HUDEP-2 (cell line): ENCODE measurements at regions not wholly inside any gene's neighbourhood (a gene's known extent, or its start where the extent isn't known, plus 50 kb on each side); places are given as distances from the start of the nearest gene placed in this dataset.
A peak's percentile ranks its signal among the peaks of the same experiment; 100 is the strongest.
"Not testable (repeated sequence)": the region's sequence is repeated elsewhere in the genome, so short reads cannot be mapped to it uniquely, and the experiment has no call there.

Experiments used
- DNase-seq, 76 experiments: peaks; one replicate each; lab custom pipeline; 2025; ENCODE audit not compliant: unreplicated experiment in 76 of 76; lab: John Stamatoyannopoulos, UW

DNA sequence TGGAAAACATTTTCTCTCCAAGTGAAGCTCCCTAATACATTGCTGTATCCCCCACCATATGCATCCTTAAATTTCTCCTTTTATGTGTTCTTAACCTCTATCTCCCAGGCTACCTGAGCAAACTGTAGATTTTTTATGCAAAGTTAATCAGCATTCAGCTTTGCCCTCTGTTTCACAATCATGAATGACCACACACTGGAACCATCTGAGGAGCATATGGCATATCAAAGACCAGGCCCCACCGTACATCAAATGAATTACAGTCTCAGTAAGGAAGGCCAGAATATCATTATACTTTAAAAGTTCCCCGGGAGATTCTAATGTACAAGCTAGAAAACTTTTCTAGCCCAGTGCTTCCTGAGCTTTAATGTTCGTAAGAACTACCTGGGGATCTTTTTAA lies 115.5 kb upstream of the NECTIN3 start:
- no peak for DNase-seq

DNA sequence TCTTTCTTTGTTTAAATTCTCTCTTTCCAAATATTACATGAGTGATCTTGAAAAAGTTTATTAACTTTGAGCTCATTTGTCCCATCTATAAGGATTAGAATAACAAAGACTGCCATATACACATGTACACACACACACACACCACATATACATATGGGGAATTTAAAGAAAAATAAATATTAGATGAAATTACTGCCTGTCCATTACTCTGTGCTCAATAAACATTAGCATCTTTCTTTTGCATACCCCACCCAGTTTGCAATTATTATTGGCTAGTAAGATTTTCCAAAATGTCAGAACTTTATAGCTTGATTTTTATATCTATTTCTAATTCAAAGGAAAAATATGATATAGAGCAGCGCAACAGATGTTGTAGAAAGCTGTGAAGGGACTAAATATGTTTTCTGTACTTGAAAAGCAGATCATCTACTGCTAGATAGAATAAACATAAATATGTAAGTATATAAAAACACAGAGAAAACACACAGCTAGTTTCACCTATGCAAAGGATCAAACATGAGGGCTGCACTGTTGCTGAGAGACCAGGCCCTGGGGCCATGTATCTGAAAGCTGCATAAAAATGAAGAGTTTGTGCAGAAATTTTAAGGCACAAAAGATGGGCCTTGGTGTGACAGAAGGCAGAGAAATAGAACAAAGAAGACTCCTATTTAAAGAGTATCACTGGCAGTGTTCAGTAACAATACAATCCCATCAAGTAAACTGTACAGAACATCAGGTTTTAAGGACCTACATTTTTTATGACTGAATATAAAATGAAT lies 114.2 kb upstream of the NECTIN3 start:
- no peak for DNase-seq

DNA sequence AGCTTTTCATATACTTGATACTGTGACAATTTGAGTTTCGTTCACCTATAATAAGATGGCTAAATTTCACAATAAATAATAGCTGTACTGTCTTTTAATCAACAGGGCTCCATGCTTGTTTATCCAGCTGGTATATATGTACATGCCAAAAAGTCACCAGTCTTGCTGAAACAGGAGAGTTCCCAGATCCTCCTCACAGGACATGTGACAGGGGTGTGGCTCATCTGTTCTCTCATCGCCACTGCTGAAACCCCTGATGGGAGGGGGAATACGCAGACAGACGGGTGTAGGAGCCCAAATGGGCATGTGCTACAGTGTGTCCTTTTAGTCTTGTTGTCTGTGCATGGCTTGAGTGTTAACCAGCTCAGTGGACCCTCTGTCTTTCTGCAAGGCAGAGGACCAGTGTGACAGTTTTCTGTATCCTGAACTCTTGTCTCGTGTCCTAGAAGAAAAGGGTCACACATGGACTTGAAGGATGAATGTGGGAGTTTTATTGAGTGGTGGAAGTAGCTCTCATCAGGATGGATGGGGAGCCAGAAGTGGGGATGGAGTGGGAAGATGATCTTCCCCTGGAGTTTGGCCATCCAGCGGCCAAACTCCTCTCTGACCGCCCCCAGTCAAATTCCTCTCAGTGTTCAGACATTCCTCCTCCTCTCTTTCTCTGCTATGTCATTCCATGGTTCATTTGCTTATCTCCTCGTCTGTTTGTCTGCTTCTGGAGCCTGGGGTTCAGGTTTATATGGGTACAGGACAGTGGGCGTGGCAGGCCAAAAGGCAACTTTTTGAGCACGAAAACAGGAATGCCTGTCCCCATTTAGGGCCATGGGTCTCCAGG lies 113.1 kb upstream of the NECTIN3 start:
- DNase-seq: no peak

DNA sequence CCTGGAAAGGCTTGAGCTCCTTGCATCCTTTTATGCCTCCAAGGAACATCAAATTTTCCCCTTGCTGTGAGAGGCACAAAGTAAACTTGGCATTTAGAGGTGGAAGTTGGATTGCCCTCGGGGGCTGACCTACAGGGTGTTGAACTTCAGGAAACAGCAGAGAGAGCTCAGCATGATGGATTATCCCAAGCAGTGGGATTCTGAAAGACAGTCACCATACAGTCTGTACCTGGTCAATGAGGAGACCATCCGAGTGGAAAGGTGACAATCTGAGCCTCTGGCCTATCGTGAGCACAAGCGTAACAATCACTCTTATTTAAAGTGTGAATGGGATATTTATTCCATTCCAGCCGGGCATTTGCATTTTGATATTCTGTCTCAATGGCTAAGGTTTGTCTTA lies 105.6 kb upstream of the NECTIN3 start:
- no peak for DNase-seq

DNA sequence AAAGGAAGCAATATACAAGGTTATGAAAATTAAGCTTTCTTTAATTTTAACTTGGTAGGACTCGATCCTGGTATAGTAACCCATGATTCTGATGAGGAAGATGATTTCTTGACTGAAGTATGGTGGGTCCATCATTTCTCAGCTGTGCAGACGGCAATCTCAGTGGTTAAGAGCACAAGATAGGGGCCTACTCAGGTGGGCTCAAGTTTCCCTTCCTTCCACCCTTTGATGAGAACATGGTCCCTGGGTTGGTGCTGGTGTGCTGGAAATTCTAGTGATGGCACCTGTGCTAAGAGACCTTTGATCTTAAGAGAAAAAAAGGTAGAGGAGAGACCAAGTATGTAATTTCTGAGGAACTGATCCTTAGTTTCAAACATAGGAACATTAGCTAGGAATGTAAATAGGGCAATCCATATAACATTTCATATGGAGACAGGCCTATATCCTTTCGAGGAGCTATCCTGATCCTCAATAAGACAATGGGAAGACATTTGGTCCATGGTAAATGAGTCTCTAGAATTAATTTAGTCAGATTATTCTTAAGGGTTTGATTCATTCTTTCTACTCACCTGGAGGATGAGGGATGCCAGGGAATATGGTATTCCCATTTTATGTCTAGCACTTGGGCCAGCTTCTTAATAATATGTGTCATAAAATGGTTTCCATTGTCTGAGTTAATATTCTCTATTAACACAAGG lies 104.5 kb upstream of the NECTIN3 start:
- no peak for DNase-seq

DNA sequence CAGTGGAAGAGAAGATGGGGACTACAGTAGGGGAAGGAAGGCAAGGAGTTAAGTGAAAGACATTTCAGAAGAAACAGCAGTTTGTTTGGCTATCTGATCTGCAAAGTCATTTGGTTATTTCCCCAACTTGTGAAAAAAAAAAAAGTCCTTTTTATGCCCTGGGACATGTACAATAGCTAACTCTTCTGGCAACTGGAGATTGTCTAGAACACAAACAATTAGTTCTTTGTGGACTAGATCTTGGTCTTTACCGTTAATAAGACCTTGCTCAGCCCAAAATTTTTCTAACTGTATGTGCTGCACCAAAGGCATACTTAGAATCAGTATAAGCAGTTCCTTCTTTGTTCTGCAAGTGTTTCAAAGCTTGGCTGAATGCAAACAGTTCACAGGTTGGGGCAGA lies 103.5 kb upstream of the NECTIN3 start:
- no peak for DNase-seq

DNA sequence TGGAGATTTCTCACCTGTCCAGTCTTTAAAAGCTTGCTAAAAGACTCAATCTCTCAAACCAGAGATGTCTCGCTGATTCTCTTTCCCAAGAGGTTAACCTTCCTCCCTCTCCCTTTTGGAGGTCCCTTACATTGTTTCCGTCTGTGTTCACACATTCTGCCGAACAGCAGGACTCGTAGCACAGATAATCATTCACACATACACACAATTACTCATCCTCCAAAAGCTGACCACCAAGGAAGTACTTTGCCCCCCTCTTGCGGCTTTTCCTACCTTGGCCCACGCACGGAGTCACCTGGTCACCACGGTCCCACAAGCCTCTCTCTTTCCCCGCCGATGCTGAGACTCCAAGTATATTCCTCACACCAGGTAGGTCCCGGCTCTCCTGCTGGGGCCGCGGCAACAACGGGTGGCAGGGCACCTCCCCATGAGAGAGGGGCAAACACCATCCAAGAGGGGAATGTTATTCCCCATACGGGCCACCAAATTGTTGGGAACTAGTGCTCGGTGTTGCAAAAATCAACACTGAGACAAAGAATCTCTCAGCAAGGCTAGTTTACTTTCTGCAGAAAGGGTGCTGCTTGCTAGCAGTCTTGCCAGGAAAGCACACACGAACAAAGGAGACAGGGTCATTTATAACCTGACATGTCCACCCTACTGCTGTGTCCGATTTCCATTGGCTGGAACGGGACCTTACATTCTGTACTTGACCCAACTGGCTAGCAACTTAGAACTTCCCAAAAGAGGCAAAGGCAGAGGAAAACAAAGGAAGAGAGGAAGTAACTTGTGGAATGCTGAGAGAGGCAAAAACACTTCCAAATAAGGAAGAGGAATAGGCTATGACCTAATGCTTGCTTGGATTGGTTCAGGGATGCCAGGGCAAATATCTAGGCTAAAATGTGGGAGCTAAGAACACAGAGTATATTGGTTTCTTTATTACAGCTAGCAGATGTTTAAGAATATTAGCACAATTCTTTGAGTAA lies 102.1 kb upstream of the NECTIN3 start:
- DNase-seq: no peak

DNA sequence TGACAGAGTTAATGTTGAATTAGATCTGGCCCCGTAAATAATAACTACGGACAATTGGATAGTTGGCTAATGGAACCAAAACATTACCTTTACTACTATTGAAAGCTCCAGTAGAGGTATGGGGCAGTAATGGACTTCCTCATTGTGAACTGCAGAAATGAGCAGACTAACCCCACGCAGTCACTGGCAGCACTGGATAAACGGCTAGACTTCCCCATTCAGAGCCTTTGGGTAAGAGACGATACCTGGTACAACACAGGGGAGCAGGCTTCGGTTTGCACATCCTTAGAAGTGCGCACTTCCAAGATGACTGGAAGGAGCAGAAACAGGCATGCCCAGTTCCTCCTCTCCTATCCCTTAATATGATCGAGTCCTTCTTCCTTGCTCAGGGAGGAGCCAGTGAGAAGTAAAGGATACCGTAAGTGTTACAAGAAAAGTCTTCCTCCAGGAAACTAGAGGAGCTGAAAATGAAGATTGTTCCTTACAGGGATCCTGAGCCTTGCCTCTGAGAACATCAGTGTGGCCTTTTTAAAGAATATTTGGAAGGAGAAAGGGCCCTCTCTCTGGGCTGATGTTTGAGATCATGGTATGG lies 100.5 kb upstream of the NECTIN3 start:
- no peak for DNase-seq

DNA sequence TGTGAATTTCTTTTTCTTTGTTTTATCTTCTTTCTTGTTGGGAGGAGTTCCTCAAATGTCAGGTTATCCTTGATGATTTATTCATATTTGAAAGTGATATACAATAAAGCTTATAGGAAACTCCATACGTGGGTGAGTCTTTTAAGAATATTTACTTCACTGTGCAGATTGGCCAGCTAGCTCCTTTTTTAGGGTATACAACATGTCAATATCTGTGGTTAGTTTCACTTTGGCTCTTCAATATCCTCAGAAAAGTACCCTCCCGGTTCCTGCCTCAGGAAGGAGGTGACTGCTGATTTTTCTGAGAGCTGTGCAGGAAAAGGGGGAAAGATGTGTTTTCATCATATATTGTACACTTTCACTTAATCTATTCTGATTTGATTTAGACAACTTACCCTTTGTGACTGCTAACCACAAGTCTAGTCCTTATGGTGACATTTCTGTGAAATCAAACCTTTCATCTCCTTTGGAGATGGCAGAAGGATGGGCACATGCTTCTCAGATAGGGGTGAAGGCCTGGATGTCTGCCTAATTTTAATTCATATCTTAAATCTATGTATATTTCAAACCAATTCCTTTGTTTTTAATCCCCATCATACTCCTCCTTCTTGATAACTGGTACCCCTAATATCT lies 98.2 kb upstream of the NECTIN3 start:
- no peak for DNase-seq

DNA sequence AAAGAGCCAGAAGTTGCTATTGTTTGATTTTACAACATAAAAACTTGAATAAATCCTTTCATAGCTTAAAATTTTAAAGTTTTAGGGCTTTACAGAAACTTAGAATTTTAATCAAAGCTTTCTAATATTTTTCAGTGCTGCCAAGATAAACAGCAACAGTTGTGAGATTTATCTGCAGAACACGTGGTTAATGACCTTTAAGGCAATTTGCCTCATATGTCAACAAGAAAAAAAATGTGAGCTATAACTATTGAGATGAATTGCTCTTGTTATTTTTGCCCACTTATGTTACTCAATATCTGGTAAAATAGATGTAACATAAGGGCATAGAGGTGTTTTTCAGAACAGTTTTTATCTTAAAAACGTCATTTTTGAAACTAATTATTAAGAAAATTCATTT lies 96.7 kb upstream of the NECTIN3 start:
- DNase-seq: no peak

DNA sequence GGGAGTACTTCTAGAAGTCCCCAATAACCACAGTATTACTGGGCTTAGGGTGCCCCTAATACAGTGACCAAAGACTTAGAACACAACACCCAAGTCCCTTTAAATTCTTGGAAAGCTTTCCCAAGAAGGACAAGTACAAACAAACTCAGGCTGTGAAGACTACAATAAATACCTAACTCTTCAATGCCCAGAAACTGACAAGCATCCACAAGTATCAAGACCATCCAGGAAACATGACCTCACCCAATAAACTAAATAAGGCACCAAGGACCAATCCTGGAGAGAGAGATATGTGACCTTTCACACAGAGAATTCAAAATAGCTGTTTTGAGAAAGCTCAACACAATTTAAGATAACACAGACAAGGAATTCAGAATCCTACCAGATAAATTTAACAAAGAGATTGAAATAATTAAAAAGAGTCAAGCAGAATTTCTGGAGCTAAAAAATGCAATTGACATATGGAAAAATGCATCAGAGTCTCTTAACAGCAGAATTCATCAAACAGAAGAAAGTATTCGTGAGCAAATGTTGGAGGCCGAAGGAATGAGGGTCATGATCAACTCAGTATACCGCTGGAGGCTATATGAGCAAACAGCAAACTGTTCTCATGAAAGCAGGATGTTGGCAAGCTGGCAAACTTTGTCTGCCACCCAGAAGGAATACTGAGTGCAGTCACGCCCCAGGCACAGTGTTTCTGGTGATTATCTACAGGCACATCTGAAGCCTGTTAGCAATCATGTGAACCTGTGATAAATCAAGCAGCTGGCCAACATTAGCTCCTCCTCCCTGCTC lies 87.0 kb upstream of the NECTIN3 start:
- peak in 3 of 76 experiments; percentile 0 to 14 (median 2) for DNase-seq

DNA sequence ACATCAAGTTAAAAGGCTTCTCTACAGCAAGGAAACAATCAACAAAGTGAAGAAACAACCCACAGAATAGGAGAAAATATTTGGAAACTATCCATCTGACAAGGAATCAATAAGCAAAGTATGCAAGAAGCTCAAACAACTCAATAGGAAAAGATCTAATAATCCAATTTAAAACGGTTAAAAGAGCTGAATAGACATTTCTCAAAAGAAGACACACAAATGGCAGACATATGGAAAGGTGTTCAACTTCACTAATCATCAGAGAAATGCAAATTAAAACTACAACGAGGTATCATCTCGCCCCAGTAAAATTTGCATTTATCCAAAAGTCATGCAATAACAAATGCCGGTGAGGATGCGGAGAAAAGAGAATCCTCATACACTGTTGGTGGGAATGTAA lies 82.2 kb upstream of the NECTIN3 start:
- DNase-seq: no peak

DNA sequence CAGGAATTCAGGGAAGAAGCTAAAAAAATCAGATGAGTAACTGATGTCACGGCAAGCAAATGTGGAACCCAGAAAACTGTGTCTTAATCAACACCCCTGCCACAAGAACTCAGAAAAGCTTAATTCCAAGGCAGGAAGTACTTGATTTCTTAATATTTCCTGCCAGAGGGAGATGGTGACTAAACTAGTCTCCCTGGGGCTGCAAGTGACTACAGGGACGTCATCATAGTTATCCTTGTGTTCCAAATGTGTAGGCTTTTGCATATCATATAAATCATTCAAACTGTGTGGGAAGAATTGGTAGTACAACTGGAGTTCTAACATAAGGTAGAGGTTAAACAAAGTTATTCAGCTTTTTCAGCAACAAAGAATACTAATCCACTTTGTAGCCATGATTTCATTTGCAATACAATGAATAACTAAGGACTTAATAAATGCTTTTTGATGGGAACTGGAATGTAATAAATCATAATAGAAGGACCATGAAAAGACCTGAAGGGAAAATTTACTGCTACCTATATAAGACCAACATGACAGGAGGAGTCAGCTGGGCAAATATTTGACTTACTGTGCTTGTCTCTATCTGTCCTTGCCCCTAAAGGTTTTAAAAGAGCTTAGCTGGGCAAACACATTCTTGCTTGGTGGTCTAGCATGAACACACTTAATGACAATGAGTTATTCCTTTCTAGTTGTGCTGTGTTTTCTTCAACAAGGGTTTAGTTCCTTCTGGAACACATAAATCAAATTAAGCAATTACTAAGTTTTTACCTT lies 76.0 kb upstream of the NECTIN3 start:
- DNase-seq: no peak

DNA sequence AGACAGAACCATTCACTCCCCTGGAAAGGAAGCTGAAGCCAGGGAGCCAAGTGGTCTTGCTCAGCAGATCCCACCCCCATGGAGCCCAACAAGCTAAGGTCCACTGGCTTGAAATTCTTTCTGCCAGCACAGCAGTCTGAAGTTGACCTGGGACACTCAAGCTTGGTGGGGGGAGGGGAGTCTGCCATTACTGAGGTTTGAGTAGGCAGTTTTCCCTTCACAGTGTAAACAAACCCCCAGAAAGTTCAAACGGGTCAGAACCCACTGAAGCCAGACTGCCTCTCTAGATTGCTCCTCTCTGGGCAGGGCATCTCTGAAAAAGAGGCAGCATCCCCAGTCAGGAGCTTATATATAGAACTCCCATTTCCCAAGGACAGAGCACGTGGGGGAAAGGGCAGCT lies 72.8 kb upstream of the NECTIN3 start:
- not testable (repeated sequence) for DNase-seq

DNA sequence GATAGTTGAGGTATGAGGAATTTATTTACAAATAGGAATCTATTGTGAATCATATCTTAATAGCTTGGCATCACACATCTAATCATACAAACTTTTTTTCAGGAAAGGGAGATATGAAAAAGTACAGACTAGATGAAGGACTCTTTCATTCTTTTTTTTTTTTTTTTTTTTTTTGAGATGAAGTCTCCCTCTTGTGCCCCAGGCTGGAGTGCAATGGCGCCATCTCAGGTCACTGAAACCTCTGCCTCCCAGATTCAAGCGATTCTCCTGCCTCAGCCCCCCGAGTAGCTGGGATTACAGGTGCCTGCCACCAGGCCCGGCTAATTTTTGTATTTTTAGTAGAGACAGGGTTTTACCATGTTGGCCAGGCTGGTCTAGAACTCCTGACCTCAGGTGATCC lies 65.1 kb upstream of the NECTIN3 start:
- DNase-seq: not testable (repeated sequence)

DNA sequence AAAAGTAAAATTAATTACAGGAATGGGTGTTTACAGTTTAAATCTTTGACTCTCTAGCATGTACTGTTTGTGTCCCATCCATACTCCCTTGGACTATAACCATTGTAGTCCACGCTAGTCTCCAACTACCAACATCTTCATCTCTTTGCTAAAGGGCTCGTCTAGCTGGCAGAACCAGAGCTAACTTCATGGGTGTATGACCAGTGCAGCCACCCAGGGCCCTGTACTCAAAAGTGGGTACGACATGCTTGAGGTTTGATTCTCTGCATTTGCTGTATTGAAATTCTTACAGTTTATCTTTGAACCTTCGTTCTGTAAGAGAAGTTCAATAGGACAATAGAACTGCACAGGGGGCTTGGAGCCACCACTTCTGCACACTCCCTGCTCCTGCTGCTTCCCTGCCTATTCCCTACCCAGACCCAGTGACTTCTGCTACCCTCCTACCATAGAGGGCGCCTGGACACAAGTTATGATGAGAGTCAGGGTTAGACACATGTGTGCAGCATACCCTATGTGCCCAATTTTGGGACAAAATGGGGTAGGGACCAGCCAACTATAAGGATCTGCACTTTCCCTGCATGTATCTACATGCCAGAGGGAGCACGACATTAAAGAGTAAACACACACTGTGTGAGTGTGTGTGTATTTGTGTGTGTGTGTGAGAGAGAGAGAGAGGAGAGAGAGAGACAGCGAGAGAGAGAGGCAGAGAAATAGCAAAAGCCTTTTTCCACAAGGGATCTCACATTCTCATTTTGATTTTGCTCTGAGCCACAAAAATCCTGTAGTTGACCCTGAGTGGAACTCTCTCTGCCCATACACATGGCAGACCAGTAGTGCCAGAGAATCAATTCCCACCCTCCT lies 59.0 kb upstream of the NECTIN3 start:
- DNase-seq: no peak
